HG03066 (cell line): ENCODE measurements at regions not wholly inside any gene's neighbourhood (a gene's known extent, or its start where the extent isn't known, plus 50 kb on each side); places are given as distances from the start of the nearest gene placed in this dataset.
"Not testable (repeated sequence)": the region's sequence is repeated elsewhere in the genome, so short reads cannot be mapped to it uniquely, and the experiment has no call there.

Experiments used
- ATAC-seq: cut with Tn5 transposase; IDR thresholded peaks from one replicate; pipeline ENCODE4 v1.9.1; 2021; ENCODE audit warnings: low read depth; ENCODE audit not compliant: unreplicated experiment

GRCh38 chr13:55582294-55582693 is 1558.4 kb upstream of the PRR20A start:
- not testable (repeated sequence) for ATAC-seq

DNA sequence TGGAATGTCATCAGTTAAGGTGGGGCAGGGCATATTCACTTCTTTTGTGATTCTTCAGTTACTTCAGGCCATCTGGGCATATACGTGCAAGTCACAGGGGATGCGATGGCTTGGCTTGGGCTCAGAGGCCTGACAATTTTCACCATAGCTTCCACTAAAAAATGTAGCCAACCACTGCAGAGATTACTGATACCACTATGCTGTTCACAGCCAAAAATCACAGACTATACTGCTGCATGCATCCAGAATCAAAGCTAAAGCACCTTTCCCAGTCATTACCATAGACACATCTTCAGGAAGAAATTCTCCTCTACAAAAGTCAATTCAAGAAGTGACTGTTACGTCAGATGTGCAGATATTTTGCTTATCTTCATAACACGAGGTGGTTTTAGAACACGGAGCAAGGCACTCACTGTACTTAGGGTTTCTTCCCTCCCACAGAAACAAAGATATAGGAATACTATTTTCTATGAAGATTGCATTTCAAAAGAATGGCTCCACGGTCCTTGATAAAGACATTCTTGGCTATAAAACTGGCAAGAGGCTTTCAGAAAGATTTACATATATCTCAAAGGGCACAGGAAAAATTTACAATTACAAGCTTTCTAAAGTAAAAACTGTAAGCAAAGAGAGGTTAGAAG is 1556.6 kb upstream of the PRR20A start:
- no peak for ATAC-seq

DNA sequence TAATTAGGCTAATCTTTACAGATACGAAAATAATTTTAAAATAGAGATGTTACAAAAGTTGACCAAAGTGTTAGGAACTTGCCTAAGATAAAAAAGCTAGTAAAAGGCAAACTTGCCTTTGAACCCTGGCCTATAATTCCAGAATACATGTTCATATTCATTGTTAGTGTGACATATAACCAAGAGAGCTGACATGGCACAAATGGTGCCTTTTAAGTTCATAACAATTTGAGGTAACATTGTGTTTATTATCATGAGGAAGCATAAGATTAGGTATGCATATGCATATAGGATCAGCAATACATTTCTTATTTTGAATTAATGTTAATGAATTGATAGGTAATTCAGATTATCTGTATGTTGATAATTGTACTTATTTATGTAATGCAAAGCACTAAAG is 1537.9 kb upstream of the PRR20A start:
- ATAC-seq, result no peak

- ATAC-seq, result no peak
Measured at GRCh38 chr13:55606045-55606665, 1534.6 kb upstream of the PRR20A start.

DNA sequence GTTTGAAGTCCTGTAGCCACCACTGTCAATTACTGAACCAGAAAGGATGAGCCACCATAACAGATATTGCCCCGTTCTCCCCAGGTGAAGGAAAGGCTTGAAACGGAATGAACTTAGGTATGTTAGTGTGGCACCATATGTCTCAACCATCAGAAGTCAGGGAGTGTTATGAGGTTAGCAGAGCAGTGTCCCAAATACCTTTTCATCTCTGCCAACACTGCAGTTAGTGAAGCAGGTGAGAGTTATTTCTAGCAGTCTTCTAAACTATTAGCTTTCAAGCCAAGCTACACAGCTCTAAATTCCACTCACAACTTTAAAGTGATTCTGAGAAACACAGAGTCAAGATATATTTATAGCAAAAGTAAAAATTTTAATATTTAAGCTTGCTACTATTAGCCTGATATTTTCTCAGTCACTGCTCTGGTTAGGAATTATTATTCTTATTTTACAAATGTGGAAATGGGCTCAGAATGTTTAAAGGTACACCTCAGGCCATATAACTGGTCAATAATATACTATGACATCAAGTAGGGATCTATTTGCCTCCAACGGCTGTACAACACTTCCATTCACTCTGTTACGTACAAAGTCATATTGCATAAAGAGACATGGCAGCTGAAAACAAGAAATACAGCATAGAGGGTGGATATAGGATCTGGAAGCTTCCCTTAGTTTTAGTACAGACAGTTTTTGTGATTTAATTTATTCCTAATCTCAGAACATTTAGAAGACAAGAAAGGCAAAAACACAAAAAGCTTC is 1527.1 kb upstream of the PRR20A start:
- ATAC-seq, result no peak

DNA sequence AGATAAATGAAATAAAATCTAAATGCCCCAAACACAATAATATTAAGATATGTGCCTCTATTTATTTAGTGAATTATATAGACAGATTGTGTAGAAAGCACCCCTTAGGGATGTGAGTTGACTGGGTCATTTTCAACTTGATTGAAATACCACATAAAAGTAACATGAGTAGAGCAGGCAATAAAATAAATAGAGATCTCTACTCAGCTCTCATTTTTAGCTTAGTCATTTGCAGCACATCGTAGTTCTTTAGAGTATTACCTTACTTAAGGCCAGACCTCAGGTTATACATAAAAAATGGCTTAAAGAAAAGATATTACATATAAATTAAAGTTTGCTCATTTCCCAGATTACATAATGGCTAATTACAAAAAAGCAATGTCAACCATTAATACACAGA is 1525.6 kb upstream of the PRR20A start:
- ATAC-seq, result no peak

DNA sequence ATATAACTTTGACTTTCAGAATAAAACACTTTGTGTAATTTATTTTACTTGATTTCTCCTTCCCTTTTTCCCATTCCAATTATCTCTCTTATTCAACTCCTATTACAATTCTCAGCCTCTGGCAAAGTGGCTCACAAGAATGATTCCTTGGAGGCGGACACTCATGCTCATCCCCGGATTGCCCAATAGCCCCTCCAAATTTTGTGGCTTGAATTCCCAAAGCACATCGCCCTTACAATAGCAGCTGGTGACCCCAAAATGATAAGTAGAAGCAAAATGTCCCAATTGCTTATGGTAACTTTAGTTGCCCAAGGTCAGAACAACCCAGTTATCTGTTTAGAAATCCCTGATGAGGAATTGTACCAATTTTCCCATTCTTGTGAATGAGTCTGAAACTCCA is 1523.5 kb upstream of the PRR20A start:
- ATAC-seq, result no peak

DNA sequence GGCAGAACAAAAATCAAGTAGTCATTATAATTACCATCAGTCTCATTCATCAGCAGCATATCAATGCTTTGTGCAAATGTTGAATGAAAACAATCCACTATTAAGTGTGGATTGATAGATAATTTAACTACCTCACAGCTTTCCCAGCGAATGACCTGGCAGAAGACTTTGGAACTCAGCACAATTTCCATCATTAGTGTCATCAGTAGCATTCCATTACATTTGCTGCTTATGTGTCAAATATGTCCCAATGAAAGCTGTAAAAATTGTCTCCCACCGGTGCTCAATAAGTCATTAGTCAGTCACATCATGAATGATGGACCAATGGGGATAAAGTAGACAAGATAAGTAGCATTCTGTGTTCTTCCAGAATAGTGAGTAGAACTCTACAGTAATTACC is 1513.5 kb upstream of the PRR20A start:
- ATAC-seq, result no peak

GRCh38 chr13:55632402-55632801 is 1508.3 kb upstream of the PRR20A start:
- no peak for ATAC-seq

- ATAC-seq, result no peak
Measured at GRCh38 chr13:55649485-55649884, 1491.2 kb upstream of the PRR20A start.

DNA sequence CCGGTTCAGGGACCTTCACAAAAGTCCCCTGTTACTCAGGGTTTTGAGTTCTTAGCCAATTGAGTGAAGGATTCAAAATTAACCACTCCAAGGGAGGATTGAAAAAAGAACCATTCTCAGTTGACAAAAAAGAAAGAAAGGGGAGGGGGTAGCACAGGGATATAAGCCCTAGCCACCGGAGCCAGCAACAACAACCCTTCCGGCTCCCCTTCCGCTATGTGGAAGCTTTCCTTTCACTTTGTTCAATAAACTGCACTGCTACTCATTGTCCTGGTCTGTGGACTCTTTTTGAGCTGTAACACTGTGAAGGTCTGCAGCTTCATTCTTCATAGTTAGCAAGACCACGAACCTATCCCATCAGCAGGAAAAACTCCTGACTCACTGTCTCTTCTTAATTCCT is 1488.1 kb upstream of the PRR20A start:
- ATAC-seq, result no peak

DNA sequence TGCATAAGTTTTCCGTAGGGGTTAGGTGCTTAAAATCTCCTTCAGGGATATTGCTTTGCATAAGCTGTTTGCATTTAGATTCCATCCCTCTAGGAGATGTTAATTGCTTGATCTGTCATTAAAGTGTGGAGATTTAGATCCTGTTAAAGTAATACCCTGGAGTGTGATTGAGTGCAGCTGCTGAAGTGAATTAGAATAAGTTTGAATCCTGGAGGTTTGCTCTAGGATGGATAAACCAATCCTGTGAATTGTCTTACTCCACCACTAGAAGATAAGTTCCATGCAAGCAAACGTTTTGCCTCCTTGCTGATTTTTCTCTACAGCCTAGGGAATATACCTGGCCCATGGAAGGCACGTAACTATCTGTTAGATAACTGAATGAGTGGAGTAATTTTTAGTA is 1487.2 kb upstream of the PRR20A start:
- no peak for ATAC-seq

DNA sequence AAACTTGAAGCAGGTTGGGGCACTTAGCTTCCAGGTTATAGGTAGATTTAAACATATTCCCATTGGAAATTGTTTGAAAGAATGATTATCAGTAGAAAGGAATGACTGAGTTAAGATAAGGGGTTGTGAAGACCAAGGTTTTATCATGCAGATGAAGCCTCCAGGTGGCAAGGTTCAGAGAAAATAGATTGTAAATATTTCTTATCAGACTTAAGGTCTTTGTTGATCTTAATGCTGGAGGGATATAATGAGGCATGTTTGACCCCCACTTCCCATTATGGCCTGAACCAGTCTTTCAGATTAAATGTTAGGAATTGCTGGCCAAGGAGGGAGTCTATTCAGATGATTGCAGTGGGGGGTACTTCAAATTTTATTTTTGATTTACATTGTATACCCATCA is 1486.5 kb upstream of the PRR20A start:
- no peak for ATAC-seq

DNA sequence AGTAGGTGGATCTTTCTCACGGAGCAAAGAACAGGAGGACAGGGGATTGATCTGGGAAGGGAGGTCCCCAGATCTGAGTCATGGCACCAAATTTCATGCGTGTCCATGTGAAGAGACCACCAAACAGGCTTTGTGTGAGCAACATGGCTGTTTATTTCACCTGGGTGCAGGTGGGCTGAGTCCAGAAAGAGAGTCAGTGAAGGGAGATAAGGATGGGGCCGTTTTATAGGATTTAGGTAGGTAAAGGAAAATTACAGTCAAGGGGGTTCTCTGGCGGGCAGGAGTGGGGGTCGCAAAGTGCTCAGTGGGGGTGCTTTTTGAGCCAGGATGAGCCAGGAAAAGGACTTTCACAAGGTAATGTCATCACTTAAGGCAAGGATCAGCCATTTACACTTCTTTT is 1480.5 kb upstream of the PRR20A start:
- ATAC-seq, result not testable (repeated sequence)

DNA sequence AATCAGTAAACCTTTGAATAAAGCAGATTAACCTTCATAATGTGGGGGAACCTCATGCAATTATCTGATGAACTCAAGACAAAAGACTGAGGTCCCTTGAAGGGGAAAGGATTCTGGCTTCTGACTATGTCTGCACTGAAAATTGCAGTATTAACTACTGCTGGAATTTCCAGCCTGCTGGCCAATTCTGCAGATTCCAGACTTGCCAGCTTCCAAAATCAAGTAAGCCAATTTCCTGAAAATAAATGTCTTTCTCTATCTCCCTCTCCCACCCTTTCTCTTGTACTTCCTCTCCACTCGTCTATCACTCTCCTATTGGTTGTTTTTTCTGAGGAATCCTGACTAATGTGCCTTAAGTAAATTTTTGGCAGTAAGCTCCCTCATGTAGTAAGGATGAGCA is 1479.9 kb upstream of the PRR20A start:
- ATAC-seq, result no peak

- ATAC-seq, result no peak
Measured at GRCh38 chr13:55661505-55661904, 1479.2 kb upstream of the PRR20A start.

DNA sequence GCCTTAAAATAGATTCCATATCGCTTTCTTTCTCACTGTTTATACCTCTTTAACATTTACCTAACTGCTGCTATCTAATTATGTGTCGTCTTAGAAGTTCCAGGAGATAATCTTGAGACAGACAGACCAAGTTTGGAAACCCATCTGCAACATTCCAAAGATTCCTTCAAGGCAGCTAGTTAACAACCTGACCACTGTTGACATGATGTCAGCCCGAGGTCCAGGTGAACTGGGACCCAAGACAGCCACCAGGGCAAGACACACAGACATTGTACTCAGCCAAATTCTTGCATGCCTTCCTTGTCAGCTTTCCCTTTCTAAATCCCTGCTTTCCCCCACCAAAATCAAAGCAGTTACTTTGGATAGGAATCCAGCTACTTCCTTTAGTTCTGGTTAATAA is 1476.5 kb upstream of the PRR20A start:
- no peak for ATAC-seq

DNA sequence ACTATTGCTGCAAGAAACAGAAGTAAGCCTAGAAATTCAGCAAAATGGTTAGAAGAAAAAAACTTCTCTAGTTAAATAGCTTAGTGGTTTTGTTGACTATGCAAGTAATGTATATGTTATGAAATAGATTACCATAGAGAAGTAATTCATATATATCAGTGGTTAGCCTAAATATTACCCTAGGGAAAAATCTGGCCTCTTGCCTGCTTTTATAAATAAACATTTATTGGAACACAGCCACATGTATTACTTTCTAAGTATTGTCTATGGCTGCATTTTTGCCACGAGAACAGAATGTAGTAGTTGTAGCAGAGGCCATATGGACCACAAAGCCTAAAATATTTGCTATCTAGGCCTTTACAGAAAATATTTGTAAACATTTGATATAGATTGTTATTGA is 1471.7 kb upstream of the PRR20A start:
- ATAC-seq, result no peak

- no peak for ATAC-seq
Measured at GRCh38 chr13:55673910-55674309, 1466.8 kb upstream of the PRR20A start.

- ATAC-seq, result no peak
Measured at GRCh38 chr13:55682776-55683175, 1457.9 kb upstream of the PRR20A start.

- ATAC-seq, result no peak
Measured at GRCh38 chr13:55705526-55705925, 1435.2 kb upstream of the PRR20A start.

DNA sequence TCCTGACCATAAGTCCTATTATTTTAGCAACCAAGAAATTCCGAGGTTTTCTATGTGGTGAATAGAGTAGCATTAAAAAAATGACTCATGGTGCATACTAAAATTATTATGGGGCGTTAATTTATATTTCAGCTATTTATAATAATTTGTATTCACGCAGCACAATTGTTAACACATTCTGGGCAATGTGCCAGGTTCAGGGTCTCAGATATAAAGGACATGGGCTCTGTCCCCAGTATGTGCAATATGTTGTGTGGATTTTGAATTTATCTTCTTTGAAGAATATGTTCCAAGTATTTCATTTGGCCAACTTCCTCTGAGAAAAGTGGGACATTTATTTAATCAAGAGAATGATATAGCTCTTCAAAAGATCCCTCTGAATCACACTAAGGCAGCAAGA is 1434.7 kb upstream of the PRR20A start:
- ATAC-seq, result no peak
